Loucy (cell line): ENCODE measurements at regions not wholly inside any gene's neighbourhood (a gene's known extent, or its start where the extent isn't known, plus 50 kb on each side); places are given as distances from the start of the nearest gene placed in this dataset.

Experiments
- CTCF ChIP-seq: fragments of 200-600 bp; sonication (generic); conservative IDR thresholded peaks from 2 replicates; pipeline ENCODE4 v1.5.1; 2014; ENCODE audit warnings: mild to moderate bottlenecking, antibody characterized with exemption, low read length
- EZH2phosphoT487 ChIP-seq: fragments of 200-600 bp; IDR thresholded peaks from 2 replicates; pipeline ENCODE4 v1.6.1; 2018; ENCODE audit warnings: antibody characterized with exemption, mild to moderate bottlenecking, moderate library complexity, borderline replicate concordance

DNA sequence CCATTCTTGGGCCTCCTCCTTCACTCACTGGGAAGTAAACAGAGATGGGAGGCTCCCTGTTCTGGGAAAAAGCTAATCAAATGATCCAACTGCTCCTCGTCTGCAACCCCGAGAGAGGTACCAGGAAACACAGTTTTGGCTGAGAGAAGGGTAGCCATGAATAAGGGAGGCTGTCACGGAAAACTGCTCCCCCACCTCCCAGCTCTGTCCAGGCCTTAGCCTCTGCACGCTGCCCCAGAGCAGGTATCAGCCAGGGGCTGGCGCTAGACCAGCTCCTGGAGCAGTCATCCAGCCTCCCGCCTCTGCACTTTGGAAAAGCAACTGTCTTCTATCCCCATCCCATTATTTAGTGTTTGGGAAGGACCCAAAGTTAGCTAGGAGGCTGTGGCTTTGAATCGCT is 266.1 kb downstream of the NDUFS4 start:
- TF ChIP-seq CTCF (no peak), EZH2phosphoT487 (no peak)
